NB4 (cell line): ENCODE measurements at regions not wholly inside any gene's neighbourhood (a gene's known extent, or its start where the extent isn't known, plus 50 kb on each side); places are given as distances from the start of the nearest gene placed in this dataset.

Experiments
- DNase-seq: peaks from one replicate; pipeline ENCODE4 v3.0.0; 2010; ENCODE audit warnings: low read depth
- H3K4me3 ChIP-seq: one replicate; pipeline ENCODE4 v1.5.1; 2011; ENCODE audit warnings: mild to moderate bottlenecking, low read depth, low read length, moderate library complexity
- CTCF ChIP-seq: IDR thresholded peaks from one replicate; pipeline ENCODE4 v1.5.1; 2012; ENCODE audit warnings: low read depth, low read length
- MYC ChIP-seq: IDR thresholded peaks from 2 replicates; pipeline ENCODE4 v1.6.1; 2011; ENCODE audit warnings: low read depth, low read length
- POLR2A ChIP-seq: IDR thresholded peaks from 2 replicates; pipeline ENCODE4 v1.6.1; 2011; ENCODE audit warnings: mild to moderate bottlenecking; ENCODE audit not compliant: insufficient read length; ENCODE audit errors: extremely low read depth
- TF ChIP-seq, protein P1 (sequence below): IDR thresholded peaks from 2 replicates; pipeline ENCODE4 v1.6.1; 2011; ENCODE audit warnings: low read depth, low read length

DNA sequence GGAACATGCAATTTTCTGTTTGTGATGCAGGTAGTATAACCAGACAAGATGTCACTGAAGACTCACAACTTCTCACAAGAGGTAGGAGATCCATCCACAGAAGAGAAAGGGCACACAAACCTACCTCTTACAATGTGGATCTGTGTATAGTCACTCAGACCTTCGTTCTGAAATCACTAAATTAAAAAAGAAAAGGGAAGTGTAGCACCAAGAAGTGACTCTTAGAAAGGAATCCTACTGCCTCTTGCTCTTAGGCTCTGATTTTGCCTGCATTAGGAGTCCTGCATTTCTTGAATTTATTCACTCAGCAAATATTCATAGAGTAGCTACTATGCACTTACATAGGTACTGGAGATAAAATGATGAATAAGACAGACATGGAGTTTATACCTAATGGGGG is 347.6 kb downstream of the BMP4 start:
- no peak for DNase-seq
- no peak overlapping the region for H3K4me3 ChIP-seq
- TF ChIP-seq MYC: no peak
- TF ChIP-seq CTCF: no peak
- no peak for TF ChIP-seq POLR2A
- TF ChIP-seq, protein P1, sequence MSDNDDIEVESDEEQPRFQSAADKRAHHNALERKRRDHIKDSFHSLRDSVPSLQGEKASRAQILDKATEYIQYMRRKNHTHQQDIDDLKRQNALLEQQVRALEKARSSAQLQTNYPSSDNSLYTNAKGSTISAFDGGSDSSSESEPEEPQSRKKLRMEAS: no peak

- H3K4me3 ChIP-seq: no peak overlapping the region
- TF ChIP-seq, protein P1: no peak
- TF ChIP-seq CTCF: no peak
- TF ChIP-seq POLR2A: no peak
- no peak for TF ChIP-seq MYC
- no peak for DNase-seq
These were observed 348.3 kb downstream of the BMP4 start for GRCh38 chr14:53608369-53608768.

DNA sequence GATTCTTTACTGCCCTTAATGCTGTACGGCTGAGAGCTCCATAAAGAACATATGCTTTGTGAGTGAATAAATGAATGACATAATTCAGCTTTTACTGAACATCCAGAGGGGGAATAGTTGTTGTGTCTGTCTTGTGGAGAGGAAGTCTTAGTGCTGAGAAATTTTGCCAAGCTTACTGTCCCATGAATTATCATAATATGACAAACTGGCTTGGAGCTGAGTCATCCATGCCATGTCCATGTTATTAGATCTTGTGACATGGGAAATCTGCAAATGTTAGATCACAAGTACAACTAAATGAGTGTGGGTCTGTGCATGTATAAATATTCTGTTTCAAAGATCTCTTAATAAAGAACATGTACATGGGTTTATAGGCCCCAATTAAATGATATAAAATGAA is 350.4 kb downstream of the BMP4 start:
- TF ChIP-seq, protein P1: no peak
- TF ChIP-seq CTCF (no peak), MYC (no peak), POLR2A (no peak)
- no peak for DNase-seq
- H3K4me3 ChIP-seq: no peak overlapping the region

DNA sequence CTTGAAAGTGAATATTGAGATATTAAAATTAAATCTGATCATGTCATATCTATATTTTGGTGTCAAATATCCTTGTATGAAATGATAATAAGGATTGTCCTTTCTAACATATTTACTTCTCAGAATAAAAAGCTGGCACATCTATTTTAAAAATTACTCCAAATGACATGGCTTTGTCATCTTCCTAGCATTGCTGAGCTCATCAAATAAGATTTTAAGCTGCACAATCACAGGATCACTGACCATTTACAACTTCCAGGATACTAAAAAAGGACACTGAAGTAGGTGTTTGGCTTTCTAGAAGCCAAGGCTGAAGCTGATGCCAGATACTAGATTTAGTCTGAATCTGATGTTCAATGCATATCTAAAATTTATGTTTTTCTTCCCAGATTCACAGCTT is 351.1 kb downstream of the BMP4 start:
- DNase-seq: no peak
- no peak overlapping the region for H3K4me3 ChIP-seq
- TF ChIP-seq CTCF: no peak
- TF ChIP-seq, protein P1: no peak
- no peak for TF ChIP-seq MYC
- no peak for TF ChIP-seq POLR2A

- TF ChIP-seq, protein P1: no peak
- TF ChIP-seq MYC (no peak), POLR2A (no peak), CTCF (no peak)
- DNase-seq: no peak
- no peak overlapping the region for H3K4me3 ChIP-seq
These were observed 352.6 kb downstream of the BMP4 start for GRCh38 chr14:53603994-53604393.

GRCh38 chr14:53601409-53601808 is 355.2 kb downstream of the BMP4 start:
- H3K4me3 ChIP-seq: no peak overlapping the region
- no peak for TF ChIP-seq MYC
- TF ChIP-seq, protein P1: no peak
- DNase-seq: no peak
